22Rv1 (cell line): ENCODE measurements at regions not wholly inside any gene's neighbourhood (a gene's known extent, or its start where the extent isn't known, plus 50 kb on each side); places are given as distances from the start of the nearest gene placed in this dataset.

Source experiments
- ZFX ChIP-seq: fragments of 450-650 bp; IDR thresholded peaks from 2 replicates; pipeline ENCODE4 v1.6.1; 2017; ENCODE audit warnings: antibody characterized with exemption, borderline replicate concordance
- TF ChIP-seq, protein P1 (sequence below): fragments of 450-650 bp; IDR thresholded peaks from 2 replicates; pipeline ENCODE4 v1.5.1; 2017; ENCODE audit warnings: mild to moderate bottlenecking

DNA sequence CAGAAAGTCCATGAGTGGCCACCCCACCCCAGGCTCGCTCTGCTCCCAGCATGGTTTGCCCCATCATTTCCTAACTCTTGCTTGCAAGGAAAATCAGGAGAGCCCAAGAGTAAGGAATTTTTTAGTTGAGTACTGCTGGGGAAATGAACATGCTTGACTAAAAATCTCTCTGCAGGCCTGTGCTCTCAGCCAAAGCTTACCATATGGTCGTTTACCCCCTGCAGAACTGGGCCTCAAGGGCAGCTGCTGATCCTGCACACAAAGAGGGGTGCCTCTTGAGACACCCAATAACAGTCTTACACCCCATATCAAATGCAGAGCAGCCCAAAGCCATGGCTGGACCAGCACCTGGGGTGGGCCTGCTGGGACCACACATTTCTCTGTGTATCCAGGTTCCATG lies 183.2 kb downstream of the CXCL12 start:
- TF ChIP-seq, protein P1, sequence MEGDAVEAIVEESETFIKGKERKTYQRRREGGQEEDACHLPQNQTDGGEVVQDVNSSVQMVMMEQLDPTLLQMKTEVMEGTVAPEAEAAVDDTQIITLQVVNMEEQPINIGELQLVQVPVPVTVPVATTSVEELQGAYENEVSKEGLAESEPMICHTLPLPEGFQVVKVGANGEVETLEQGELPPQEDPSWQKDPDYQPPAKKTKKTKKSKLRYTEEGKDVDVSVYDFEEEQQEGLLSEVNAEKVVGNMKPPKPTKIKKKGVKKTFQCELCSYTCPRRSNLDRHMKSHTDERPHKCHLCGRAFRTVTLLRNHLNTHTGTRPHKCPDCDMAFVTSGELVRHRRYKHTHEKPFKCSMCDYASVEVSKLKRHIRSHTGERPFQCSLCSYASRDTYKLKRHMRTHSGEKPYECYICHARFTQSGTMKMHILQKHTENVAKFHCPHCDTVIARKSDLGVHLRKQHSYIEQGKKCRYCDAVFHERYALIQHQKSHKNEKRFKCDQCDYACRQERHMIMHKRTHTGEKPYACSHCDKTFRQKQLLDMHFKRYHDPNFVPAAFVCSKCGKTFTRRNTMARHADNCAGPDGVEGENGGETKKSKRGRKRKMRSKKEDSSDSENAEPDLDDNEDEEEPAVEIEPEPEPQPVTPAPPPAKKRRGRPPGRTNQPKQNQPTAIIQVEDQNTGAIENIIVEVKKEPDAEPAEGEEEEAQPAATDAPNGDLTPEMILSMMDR, result no peak
- no peak for TF ChIP-seq ZFX
